Fibroblast of lung (primary cell): ENCODE measurements at regions not wholly inside any gene's neighbourhood (a gene's known extent, or its start where the extent isn't known, plus 50 kb on each side); places are given as distances from the start of the nearest gene placed in this dataset.

Experiments
- DNase-seq, 2 donors: peaks; one replicate each; pipeline versions ENCODE4 v3.0.0 to v3.0.0-alpha.2; 2010; ENCODE audit warnings: low read depth in 2 of 2
- H2AFZ ChIP-seq: 2 replicates; pipeline ENCODE4 v1.5.1; 2012; ENCODE audit warnings: low read length, control low read depth, inconsistent platforms
- H3K27ac ChIP-seq: 2 replicates; pipeline ENCODE4 v1.5.1; 2011; ENCODE audit warnings: low read length, control low read depth; ENCODE audit not compliant: insufficient read depth
- H3K27me3 ChIP-seq: 2 replicates; pipeline ENCODE4 v1.5.1; 2011; ENCODE audit warnings: mild to moderate bottlenecking, low read length; ENCODE audit not compliant: control insufficient read depth, insufficient read depth
- H3K36me3 ChIP-seq: 2 replicates; pipeline ENCODE4 v1.5.1; 2011; ENCODE audit warnings: low read length; ENCODE audit not compliant: control insufficient read depth, insufficient read depth
- H3K4me1 ChIP-seq: 2 replicates; pipeline ENCODE4 v1.5.1; 2011; ENCODE audit warnings: low read length; ENCODE audit not compliant: control insufficient read depth, insufficient read depth; ENCODE audit errors: extremely low read depth
- H3K4me2 ChIP-seq: 2 replicates; pipeline ENCODE4 v1.5.1; 2011; ENCODE audit warnings: low read length, control low read depth; ENCODE audit not compliant: insufficient read depth; ENCODE audit errors: extremely low read depth
- H3K4me3 ChIP-seq, 4 experiments: fragments of 200-600 bp in 1 of 4; sonication (generic) in 1 of 4; replicated peaks in 1 of 4; 2 replicates each; pipeline ENCODE4 v1.5.1; 2011 to 2016; ENCODE audit warnings: low read length in 4 of 4, low read depth in 3 of 4, mild to moderate bottlenecking in 3 of 4, control low read depth in 2 of 4, inconsistent platforms in 1 of 4, mixed read lengths in 1 of 4; ENCODE audit not compliant: insufficient read depth in 1 of 4; ENCODE audit errors: control extremely low read depth in 1 of 4
- H3K79me2 ChIP-seq: 2 replicates; pipeline ENCODE4 v1.5.1; 2012; ENCODE audit warnings: mild to moderate bottlenecking, low read length, inconsistent platforms; ENCODE audit not compliant: control insufficient read depth, insufficient read depth
- H3K9ac ChIP-seq: 2 replicates; pipeline ENCODE4 v1.5.1; 2011; ENCODE audit warnings: mild to moderate bottlenecking, low read length, control low read depth; ENCODE audit not compliant: insufficient read depth
- H3K9me3 ChIP-seq: 2 replicates; pipeline ENCODE4 v1.5.1; 2012; ENCODE audit warnings: low read depth, low read length; ENCODE audit not compliant: control insufficient read depth, insufficient read depth
- H4K20me1 ChIP-seq: 2 replicates; pipeline ENCODE4 v1.5.1; 2011; ENCODE audit warnings: low read length; ENCODE audit not compliant: control insufficient read depth, insufficient read depth; ENCODE audit errors: extremely low read depth
- CTCF ChIP-seq, 2 donors: IDR thresholded peaks in 1 of 2; conservative IDR thresholded peaks in 1 of 2; 1 replicate in 1 of 2; 2 replicates in 1 of 2; pipeline ENCODE4 v1.5.1; 2011 to 2012; ENCODE audit warnings: low read length in 2 of 2, control low read depth in 1 of 2, inconsistent platforms in 1 of 2, low read depth in 1 of 2, mild to moderate bottlenecking in 1 of 2
- EZH2 ChIP-seq: IDR thresholded peaks from 2 replicates; pipeline ENCODE4 v1.5.1; 2012; ENCODE audit warnings: low read length, control low read depth, mild to moderate bottlenecking; ENCODE audit errors: missing control alignments

GRCh38 chr13:91193358-91193757 is 154.1 kb upstream of the MIR17HG start:
- no peaks in the 10 kb centered on the region for H4K20me1 ChIP-seq
- no peaks in the 10 kb centered on the region for H3K36me3 ChIP-seq
- H3K4me3 ChIP-seq, result no peak overlapping the region
- no peaks in the 10 kb centered on the region for H3K27me3 ChIP-seq
- no peak overlapping the region for H3K4me2 ChIP-seq
- no peak overlapping the region for H2AFZ ChIP-seq
- no peaks in the 10 kb centered on the region for H3K9me3 ChIP-seq
- H3K79me2 ChIP-seq, result no peaks in the 10 kb centered on the region
- DNase-seq, result no peak
- H3K27ac ChIP-seq, result no peak overlapping the region
- H3K4me1 ChIP-seq, result no peaks in the 10 kb centered on the region
- TF ChIP-seq CTCF (conservative IDR thresholded peaks at IDR 0.05 in 1 of 2, IDR thresholded peaks at IDR 0.05 in 1 of 2; ENCODE audit: low read depth in 1 of 2, low read length in 2 of 2) (no peak), EZH2 (no peak)
- no peak overlapping the region for H3K9ac ChIP-seq

GRCh38 chr13:91195789-91196188 is 151.7 kb upstream of the MIR17HG start:
- Histone ChIP-seq H3K27ac (no peak overlapping the region), H3K4me1 (no peaks in the 10 kb centered on the region), H3K9me3 (no peaks in the 10 kb centered on the region), H3K79me2 (no peaks in the 10 kb centered on the region), H3K9ac (no peak overlapping the region), H3K36me3 (no peaks in the 10 kb centered on the region), H3K4me3 (no peak overlapping the region), H3K4me2 (no peak overlapping the region), H2AFZ (no peak overlapping the region), H3K27me3 (no peaks in the 10 kb centered on the region), H4K20me1 (no peaks in the 10 kb centered on the region)
- TF ChIP-seq CTCF (conservative IDR thresholded peaks at IDR 0.05 in 1 of 2, IDR thresholded peaks at IDR 0.05 in 1 of 2; ENCODE audit: low read depth in 1 of 2, low read length in 2 of 2) (no peak), EZH2 (no peak)
- no peak for DNase-seq

GRCh38 chr13:91196958-91197357 is 150.5 kb upstream of the MIR17HG start:
- H3K4me3 ChIP-seq, result no peak overlapping the region
- H3K79me2 ChIP-seq, result no peaks in the 10 kb centered on the region
- H3K4me1 ChIP-seq, result no peaks in the 10 kb centered on the region
- TF ChIP-seq EZH2, result no peak
- no peaks in the 10 kb centered on the region for H3K27me3 ChIP-seq
- no peaks in the 10 kb centered on the region for H3K36me3 ChIP-seq
- H4K20me1 ChIP-seq, result no peaks in the 10 kb centered on the region
- no peak overlapping the region for H3K4me2 ChIP-seq
- DNase-seq, result no peak
- H3K27ac ChIP-seq, result no peak overlapping the region
- H2AFZ ChIP-seq, result no peak overlapping the region
- H3K9me3 ChIP-seq, result no peaks in the 10 kb centered on the region
- H3K9ac ChIP-seq, result no peak overlapping the region
